Neutrophil (primary cell): ENCODE measurements at regions not wholly inside any gene's neighbourhood (a gene's known extent, or its start where the extent isn't known, plus 50 kb on each side); places are given as distances from the start of the nearest gene placed in this dataset.

Experiments used
- H3K27ac ChIP-seq: fragments of 200-600 bp; sonication (generic); 2 replicates; pipeline ENCODE4 v1.5.1; 2016; ENCODE audit warnings: mild to moderate bottlenecking, moderate library complexity
- H3K27me3 ChIP-seq: fragments of 200-600 bp; sonication (generic); 2 replicates; pipeline ENCODE4 v1.6.0; 2016; ENCODE audit warnings: mild to moderate bottlenecking
- H3K36me3 ChIP-seq: fragments of 200-600 bp; sonication (generic); 2 replicates; pipeline ENCODE4 v1.5.1; 2017
- H3K4me1 ChIP-seq, 2 experiments: fragments of 200-600 bp in 1 of 2; sonication (generic) in 1 of 2; 1 replicate in 1 of 2; 2 replicates in 1 of 2; pipeline versions ENCODE4 v1.5.1 to v1.6.1; 2013 to 2016; ENCODE audit warnings: low read depth in 1 of 2, low read length in 1 of 2, mild to moderate bottlenecking in 1 of 2, moderate library complexity in 1 of 2; ENCODE audit not compliant: control insufficient read depth in 1 of 2, insufficient read depth in 1 of 2
- H3K4me3 ChIP-seq, 2 experiments: fragments of 200-600 bp in 1 of 2; sonication (generic) in 1 of 2; 1 replicate in 1 of 2; 2 replicates in 1 of 2; pipeline ENCODE4 v1.5.1; 2013 to 2016; ENCODE audit warnings: low read depth in 1 of 2, low read length in 1 of 2, mild to moderate bottlenecking in 1 of 2, moderate library complexity in 1 of 2
- H3K9me3 ChIP-seq: fragments of 200-600 bp; sonication (generic); 2 replicates; pipeline ENCODE4 v1.5.1; 2016
- CTCF ChIP-seq: fragments of 200-600 bp; sonication (generic); IDR thresholded peaks from 2 replicates; pipeline ENCODE4 v1.5.1; 2016; ENCODE audit warnings: antibody characterized with exemption

- Histone ChIP-seq H3K9me3 (no peaks in the 10 kb centered on the region), H3K27ac (no peak overlapping the region), H3K4me1 (no peaks in the 10 kb centered on the region), H3K4me3 (no peak overlapping the region), H3K36me3 (no peaks in the 10 kb centered on the region), H3K27me3 (no peaks in the 10 kb centered on the region)
- no peak for TF ChIP-seq CTCF
Measured at GRCh38 chr7:138184191-138184590, 107.9 kb downstream of the AKR1D1 start.

- Histone ChIP-seq H3K27ac (no peak overlapping the region), H3K36me3 (no peaks in the 10 kb centered on the region), H3K9me3 (no peaks in the 10 kb centered on the region), H3K4me3 (no peak overlapping the region), H3K4me1 (no peaks in the 10 kb centered on the region), H3K27me3 (no peaks in the 10 kb centered on the region)
- TF ChIP-seq CTCF: no peak
Measured at GRCh38 chr7:138185132-138185908, 109.1 kb downstream of the AKR1D1 start.

- Histone ChIP-seq H3K9me3 (no peaks in the 10 kb centered on the region), H3K27ac (no peak overlapping the region), H3K36me3 (no peaks in the 10 kb centered on the region)
Measured at GRCh38 chr7:138186951-138187351, 110.7 kb downstream of the AKR1D1 start.

GRCh38 chr7:138188290-138188858 is 112.1 kb downstream of the AKR1D1 start:
- H3K4me1 ChIP-seq: no peaks in the 10 kb centered on the region
- no peaks in the 10 kb centered on the region for H3K9me3 ChIP-seq
- no peaks in the 10 kb centered on the region for H3K36me3 ChIP-seq
- H3K4me3 ChIP-seq: no peak overlapping the region
- no peak for TF ChIP-seq CTCF
- no peaks in the 10 kb centered on the region for H3K27me3 ChIP-seq
- H3K27ac ChIP-seq: no peak overlapping the region

More at GRCh38 chr7:138186951-138187351, 110.7 kb downstream of the AKR1D1 start:
- Histone ChIP-seq H3K4me1 (no peaks in the 10 kb centered on the region), H3K4me3 (no peak overlapping the region), H3K27me3 (no peaks in the 10 kb centered on the region)
- no peak for TF ChIP-seq CTCF

GRCh38 chr7:138194567-138194966 is 118.3 kb downstream of the AKR1D1 start:
- no peak overlapping the region for H3K27ac ChIP-seq
- no peaks in the 10 kb centered on the region for H3K36me3 ChIP-seq
- no peak overlapping the region for H3K4me3 ChIP-seq
- H3K27me3 ChIP-seq: no peaks in the 10 kb centered on the region
- no peaks in the 10 kb centered on the region for H3K9me3 ChIP-seq
- no peak for TF ChIP-seq CTCF
- peaks cover 0 to 7% of the 10 kb centered on the region in 2 experiments for H3K4me1 ChIP-seq
